ENCODE measurements at regions not wholly inside any gene's neighbourhood (a gene's known extent, or its start where the extent isn't known, plus 50 kb on each side); places are given as distances from the start of the nearest gene placed in this dataset.
"Not testable (repeated sequence)": the region's sequence is repeated elsewhere in the genome, so short reads cannot be mapped to it uniquely, and the experiment has no call there.

- H3K27ac Mint-ChIP-seq: no peak overlapping the region
- intact Hi-C loops (cut with DNase I, micrococcal nuclease): no loop called here
- ChIA-PET POLR2A (no interaction called here), CTCF (no interaction called here)
- ATAC-seq (no peak), DNase-seq (no peak)
- no peaks in the 10 kb centered on the region for H3K36me3 Mint-ChIP-seq (ENCODE audit: low read depth)
- H3K9me3 Mint-ChIP-seq (ENCODE audit: low read depth): no peaks in the 10 kb centered on the region
- no peaks in the 10 kb centered on the region for H3K4me1 Mint-ChIP-seq
- H3K27me3 Mint-ChIP-seq: peaks cover 10% of the 10 kb centered on the region
- H3K4me3 Mint-ChIP-seq: no peak overlapping the region
Observed at GRCh38 chr12:94855853-94856252, 147.6 kb downstream of the NDUFA12 start.

GRCh38 chr12:94851396-94852028 is 152.0 kb downstream of the NDUFA12 start:
- Mint-ChIP-seq H3K27ac (no peak overlapping the region), H3K27me3 (peaks cover 7% of the 10 kb centered on the region), H3K4me3 (no peak overlapping the region), H3K36me3 (ENCODE audit: low read depth) (no peaks in the 10 kb centered on the region), H3K4me1 (no peaks in the 10 kb centered on the region), H3K9me3 (ENCODE audit: low read depth) (no peaks in the 10 kb centered on the region)
- CTCF ChIA-PET: no interaction called here
- no peak for DNase-seq
- ATAC-seq: no peak
- POLR2A ChIA-PET: no interaction called here
- intact Hi-C loops (cut with DNase I, micrococcal nuclease): no loop called here

- no peaks in the 10 kb centered on the region for H3K36me3 Mint-ChIP-seq (ENCODE audit: low read depth)
- peaks cover 9% of the 10 kb centered on the region for H3K27me3 Mint-ChIP-seq
- no peaks in the 10 kb centered on the region for H3K4me1 Mint-ChIP-seq
- ChIA-PET POLR2A (interaction anchor here (0.6 kb wide), 1 partner anchor 15 kb away, joined by 3 read pairs; no protein-coding TSS in a partner anchor), CTCF (no interaction called here)
- ATAC-seq: no peak
- H3K9me3 Mint-ChIP-seq (ENCODE audit: low read depth): no peaks in the 10 kb centered on the region
- H3K27ac Mint-ChIP-seq: no peak overlapping the region
- intact Hi-C loops (cut with DNase I, micrococcal nuclease): no loop called here
- no peak overlapping the region for H3K4me3 Mint-ChIP-seq
- no peak for DNase-seq
Observed at GRCh38 chr12:94849411-94849976, 154.0 kb downstream of the NDUFA12 start.

- DNase-seq (no peak), ATAC-seq (no peak)
- intact Hi-C loops (cut with DNase I, micrococcal nuclease): no loop called here
- Mint-ChIP-seq H3K4me1 (no peaks in the 10 kb centered on the region), H3K27ac (no peak overlapping the region), H3K27me3 (peaks cover 9% of the 10 kb centered on the region), H3K9me3 (ENCODE audit: low read depth) (no peaks in the 10 kb centered on the region), H3K4me3 (no peak overlapping the region), H3K36me3 (ENCODE audit: low read depth) (no peaks in the 10 kb centered on the region)
- ChIA-PET POLR2A (interaction anchor here (0.6 kb wide), 1 partner anchor 15 kb away, joined by 3 read pairs; no protein-coding TSS in a partner anchor), CTCF (no interaction called here)
Observed at GRCh38 chr12:94848966-94849365, 154.5 kb downstream of the NDUFA12 start.

- Mint-ChIP-seq H3K4me3 (no peak overlapping the region), H3K27me3 (peaks cover 6% of the 10 kb centered on the region), H3K27ac (no peak overlapping the region), H3K4me1 (no peaks in the 10 kb centered on the region), H3K36me3 (ENCODE audit: low read depth) (no peaks in the 10 kb centered on the region), H3K9me3 (ENCODE audit: low read depth) (no peaks in the 10 kb centered on the region)
- ATAC-seq (no peak), DNase-seq (no peak)
- ChIA-PET POLR2A (no interaction called here), CTCF (interaction anchor here (0.7 to 1.1 kb wide), 3 partner anchors 14 to 91 kb away, joined by 3 to 5 read pairs (median 4); no protein-coding TSS in a partner anchor)
- intact Hi-C loops (cut with DNase I, micrococcal nuclease): no loop called here
Observed at GRCh38 chr12:94845110-94845509, 158.4 kb downstream of the NDUFA12 start.

GRCh38 chr12:94844452-94844851 is 159.0 kb downstream of the NDUFA12 start:
- H3K9me3 Mint-ChIP-seq (ENCODE audit: low read depth): no peaks in the 10 kb centered on the region
- H3K36me3 Mint-ChIP-seq (ENCODE audit: low read depth): no peaks in the 10 kb centered on the region
- no peak for ATAC-seq
- DNase-seq: no peak
- ChIA-PET CTCF (interaction anchor here (0.6 to 0.9 kb wide), 3 partner anchors 14 to 1481 kb away, joined by 3 to 5 read pairs (median 4); no protein-coding TSS in a partner anchor), POLR2A (no interaction called here)
- no peak overlapping the region for H3K4me3 Mint-ChIP-seq
- intact Hi-C loops (cut with DNase I, micrococcal nuclease): no loop called here
- peaks cover 6% of the 10 kb centered on the region for H3K27me3 Mint-ChIP-seq
- no peak overlapping the region for H3K27ac Mint-ChIP-seq
- H3K4me1 Mint-ChIP-seq: no peaks in the 10 kb centered on the region

GRCh38 chr12:94841904-94842610 is 161.4 kb downstream of the NDUFA12 start:
- Mint-ChIP-seq H3K4me3 (no peak overlapping the region), H3K36me3 (ENCODE audit: low read depth) (no peaks in the 10 kb centered on the region), H3K9me3 (ENCODE audit: low read depth) (no peaks in the 10 kb centered on the region), H3K27me3 (peaks cover 3% of the 10 kb centered on the region), H3K4me1 (no peaks in the 10 kb centered on the region), H3K27ac (no peak overlapping the region)
- ATAC-seq: no peak
- intact Hi-C loops (cut with DNase I, micrococcal nuclease): no loop called here
- ChIA-PET POLR2A (no interaction called here), CTCF (interaction anchor here (1.5 kb wide), 1 partner anchor 8 kb away, joined by 4 read pairs; no protein-coding TSS in a partner anchor)
- DNase-seq: no peak

GRCh38 chr12:94841177-94841576 is 162.3 kb downstream of the NDUFA12 start:
- no peaks in the 10 kb centered on the region for H3K36me3 Mint-ChIP-seq (ENCODE audit: low read depth)
- no peak overlapping the region for H3K4me3 Mint-ChIP-seq
- H3K27me3 Mint-ChIP-seq: peaks cover 3% of the 10 kb centered on the region
- H3K9me3 Mint-ChIP-seq (ENCODE audit: low read depth): no peaks in the 10 kb centered on the region
- CTCF ChIA-PET: interaction anchor here (0.8 kb wide), 1 partner anchor 405 kb away, joined by 3 read pairs; no protein-coding TSS in a partner anchor
- DNase-seq: no peak
- ATAC-seq: no peak
- no peak overlapping the region for H3K27ac Mint-ChIP-seq
- intact Hi-C loops (cut with DNase I, micrococcal nuclease): no loop called here
- POLR2A ChIA-PET: no interaction called here
- H3K4me1 Mint-ChIP-seq: no peaks in the 10 kb centered on the region

- ChIA-PET POLR2A (no interaction called here), CTCF (no interaction called here)
- H3K9me3 Mint-ChIP-seq (ENCODE audit: low read depth): no peaks in the 10 kb centered on the region
- H3K36me3 Mint-ChIP-seq (ENCODE audit: low read depth): no peaks in the 10 kb centered on the region
- no peak overlapping the region for H3K27ac Mint-ChIP-seq
- intact Hi-C loops (cut with DNase I, micrococcal nuclease): no loop called here
- DNase-seq: no peak
- ATAC-seq: no peak
- no peaks in the 10 kb centered on the region for H3K4me1 Mint-ChIP-seq
- H3K4me3 Mint-ChIP-seq: no peak overlapping the region
- no peaks in the 10 kb centered on the region for H3K27me3 Mint-ChIP-seq
Observed at GRCh38 chr12:94839347-94839746, 164.2 kb downstream of the NDUFA12 start.

GRCh38 chr12:94836952-94837670 is 166.4 kb downstream of the NDUFA12 start:
- POLR2A ChIA-PET; H3K36me3 Mint-ChIP-seq (ENCODE audit: low read depth); intact Hi-C loops (cut with DNase I, micrococcal nuclease); ATAC-seq; H3K27ac Mint-ChIP-seq; DNase-seq; H3K9me3 Mint-ChIP-seq (ENCODE audit: low read depth); H3K4me1 Mint-ChIP-seq; H3K4me3 Mint-ChIP-seq; H3K27me3 Mint-ChIP-seq: not testable (repeated sequence)
- CTCF ChIA-PET: interaction anchor here (1.0 kb wide), 1 partner anchor 28 kb away, joined by 3 read pairs; no protein-coding TSS in a partner anchor

- Mint-ChIP-seq H3K36me3 (ENCODE audit: low read depth) (no peaks in the 10 kb centered on the region), H3K9me3 (ENCODE audit: low read depth) (no peaks in the 10 kb centered on the region), H3K4me1 (peaks cover 22% of the 10 kb centered on the region), H3K27ac (no peak overlapping the region), H3K27me3 (no peaks in the 10 kb centered on the region), H3K4me3 (no peak overlapping the region)
- DNase-seq: no peak
- ChIA-PET CTCF (interaction anchor here (1.0 kb wide), 1 partner anchor 8 kb away, joined by 4 read pairs; no protein-coding TSS in a partner anchor), POLR2A (no interaction called here)
- no peak for ATAC-seq
- intact Hi-C loops (cut with DNase I, micrococcal nuclease): no loop called here
Observed at GRCh38 chr12:94834036-94834625, 169.4 kb downstream of the NDUFA12 start.
